Mucosa of descending colon (tissue), 3 donors: ENCODE measurements at regions not wholly inside any gene's neighbourhood (a gene's known extent, or its start where the extent isn't known, plus 50 kb on each side); places are given as distances from the start of the nearest gene placed in this dataset.

Experiments
- ATAC-seq: fragments of 200-7000 bp; cut with Tn5 transposase; one replicate; pipeline ENCODE4 v1.9.1; 2020; ENCODE audit warnings: mild to moderate bottlenecking, moderate library complexity
- DNase-seq, 3 donors: peaks; one replicate each; pipeline ENCODE4 v3.0.0-alpha.2; 2020
- H3K36me3 ChIP-seq: fragments of 200-600 bp; one replicate; pipeline ENCODE4 v1.8.0; 2021; ENCODE audit warnings: low read depth, mild to moderate bottlenecking
- H3K4me1 ChIP-seq: fragments of 200-600 bp; one replicate; pipeline ENCODE4 v1.8.0; 2021; ENCODE audit warnings: low read depth, mild to moderate bottlenecking
- H3K4me3 ChIP-seq: fragments of 200-600 bp; one replicate; pipeline ENCODE4 v1.8.0; 2021; ENCODE audit warnings: mild to moderate bottlenecking
- H3K9me3 ChIP-seq: fragments of 200-600 bp; one replicate; pipeline ENCODE4 v1.8.0; 2021; ENCODE audit warnings: mild to moderate bottlenecking
- intact Hi-C, 2 donors: fragments of 100-400 bp; cut with DNase I in 1 of 2; cut with micrococcal nuclease in 1 of 2; formaldehyde crosslinking; loops; one replicate each; pipeline versions ENCODE4 v1.11.0 to v1.11.1; 2022; cut with DNase I, micrococcal nuclease
- TF ChIP-seq, protein P1 (sequence below): fragments of 200-600 bp; IDR thresholded peaks from one replicate; pipeline ENCODE4 v1.8.0; 2022; ENCODE audit warnings: antibody characterized with exemption, mild to moderate bottlenecking
- donor health status: DM: no; HTN: no; CAD: no; lungs with moderate emphysema.
- donor health status: DM: no; HTN: no; CAD: no.
- donor health status: DM: no; HTN: yes; CAD: no.

- Histone ChIP-seq H3K36me3 (no peaks in the 10 kb centered on the region), H3K9me3 (no peaks in the 10 kb centered on the region), H3K4me3 (no peak overlapping the region), H3K4me1 (no peaks in the 10 kb centered on the region)
- intact Hi-C loops, result no loop called here
- no peak for DNase-seq
- TF ChIP-seq, protein P1, sequence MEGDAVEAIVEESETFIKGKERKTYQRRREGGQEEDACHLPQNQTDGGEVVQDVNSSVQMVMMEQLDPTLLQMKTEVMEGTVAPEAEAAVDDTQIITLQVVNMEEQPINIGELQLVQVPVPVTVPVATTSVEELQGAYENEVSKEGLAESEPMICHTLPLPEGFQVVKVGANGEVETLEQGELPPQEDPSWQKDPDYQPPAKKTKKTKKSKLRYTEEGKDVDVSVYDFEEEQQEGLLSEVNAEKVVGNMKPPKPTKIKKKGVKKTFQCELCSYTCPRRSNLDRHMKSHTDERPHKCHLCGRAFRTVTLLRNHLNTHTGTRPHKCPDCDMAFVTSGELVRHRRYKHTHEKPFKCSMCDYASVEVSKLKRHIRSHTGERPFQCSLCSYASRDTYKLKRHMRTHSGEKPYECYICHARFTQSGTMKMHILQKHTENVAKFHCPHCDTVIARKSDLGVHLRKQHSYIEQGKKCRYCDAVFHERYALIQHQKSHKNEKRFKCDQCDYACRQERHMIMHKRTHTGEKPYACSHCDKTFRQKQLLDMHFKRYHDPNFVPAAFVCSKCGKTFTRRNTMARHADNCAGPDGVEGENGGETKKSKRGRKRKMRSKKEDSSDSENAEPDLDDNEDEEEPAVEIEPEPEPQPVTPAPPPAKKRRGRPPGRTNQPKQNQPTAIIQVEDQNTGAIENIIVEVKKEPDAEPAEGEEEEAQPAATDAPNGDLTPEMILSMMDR, result no peak
- no peak for ATAC-seq
Observed at GRCh38 chr2:53379547-53379946, 388.1 kb upstream of the CHAC2 start.

GRCh38 chr2:53378791-53379190, 388.8 kb upstream of the CHAC2 start:
- TF ChIP-seq, protein P1, result no peak
- no peak for ATAC-seq
- H3K36me3 ChIP-seq, result no peaks in the 10 kb centered on the region
- no peaks in the 10 kb centered on the region for H3K9me3 ChIP-seq
- no peak for DNase-seq
- no peak overlapping the region for H3K4me3 ChIP-seq
- no peaks in the 10 kb centered on the region for H3K4me1 ChIP-seq
- intact Hi-C loops, result no loop called here

DNA sequence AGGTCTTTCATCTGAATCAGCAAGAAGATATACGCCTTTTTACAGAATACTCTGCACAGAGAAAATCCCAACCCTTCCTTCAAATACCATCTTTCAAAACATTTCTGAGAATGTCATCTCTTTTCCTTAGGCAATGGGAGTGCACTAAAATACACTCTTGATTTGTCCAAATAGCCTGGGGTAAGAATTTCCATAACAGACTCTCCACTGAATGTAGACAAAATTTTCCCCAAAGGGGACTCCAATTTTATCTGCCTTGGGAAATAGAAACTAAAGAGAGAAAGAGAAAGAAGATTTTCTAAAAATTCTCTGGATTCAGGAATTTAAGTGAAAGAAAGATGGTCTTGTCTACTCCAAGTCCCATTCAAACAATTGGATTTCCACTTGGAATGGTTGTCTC, 394.5 kb upstream of the CHAC2 start:
- Histone ChIP-seq H3K36me3 (no peaks in the 10 kb centered on the region), H3K4me1 (no peaks in the 10 kb centered on the region), H3K4me3 (no peak overlapping the region), H3K9me3 (no peaks in the 10 kb centered on the region)
- intact Hi-C loops, result no loop called here
- DNase-seq (no peak), ATAC-seq (no peak)
- TF ChIP-seq, protein P1, result no peak

DNA sequence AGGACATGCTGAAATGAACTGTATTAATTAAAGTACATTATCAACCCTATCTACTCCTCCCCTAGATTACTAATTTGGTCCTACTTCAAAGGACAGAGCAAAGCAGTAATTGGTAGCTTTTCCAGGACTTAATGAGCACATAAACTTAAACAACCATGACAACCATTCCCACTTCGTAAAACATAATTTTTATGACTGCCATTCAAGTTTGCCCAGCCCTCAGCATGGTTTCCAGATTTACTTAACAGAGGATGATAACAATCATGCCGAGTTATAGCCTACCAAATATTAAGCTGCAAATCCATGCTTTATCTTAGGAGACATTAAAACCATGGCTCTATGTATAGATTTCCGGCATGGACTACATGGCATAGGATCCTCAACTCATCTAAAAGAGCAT, 401.1 kb upstream of the CHAC2 start:
- H3K4me1 ChIP-seq, result no peaks in the 10 kb centered on the region
- DNase-seq (peak in 1 of 3 donors; percentile 27), ATAC-seq (peak; percentile 84)
- TF ChIP-seq, protein P1, result no peak
- no peaks in the 10 kb centered on the region for H3K36me3 ChIP-seq
- H3K4me3 ChIP-seq, result no peak overlapping the region
- intact Hi-C loops, result no loop called here
- H3K9me3 ChIP-seq, result no peaks in the 10 kb centered on the region

- H3K4me3 ChIP-seq, result no peak overlapping the region
- ATAC-seq (peak; percentile 58), DNase-seq (peak in 1 of 3 donors; percentile 23)
- intact Hi-C loops, result no loop called here
- peaks cover 9% of the 10 kb centered on the region for H3K9me3 ChIP-seq
- H3K4me1 ChIP-seq, result no peaks in the 10 kb centered on the region
- no peaks in the 10 kb centered on the region for H3K36me3 ChIP-seq
- TF ChIP-seq, protein P1, result no peak
Observed at GRCh38 chr2:53362934-53363333, 404.7 kb upstream of the CHAC2 start.

- ATAC-seq, result no peak
Observed at GRCh38 chr2:53356291-53356905, 411.2 kb upstream of the CHAC2 start.

More at GRCh38 chr2:53356291-53356905, 411.2 kb upstream of the CHAC2 start:
- intact Hi-C loops, result no loop called here
- DNase-seq, result peak in 1 of 3 donors; percentile 48
- no peaks in the 10 kb centered on the region for H3K36me3 ChIP-seq
- H3K4me1 ChIP-seq, result peaks cover 7% of the 10 kb centered on the region
- TF ChIP-seq, protein P1, result no peak
- H3K9me3 ChIP-seq, result peaks cover 15% of the 10 kb centered on the region
- no peak overlapping the region for H3K4me3 ChIP-seq
